GM23248 (cell line): ENCODE measurements at regions not wholly inside any gene's neighbourhood (a gene's known extent, or its start where the extent isn't known, plus 50 kb on each side); places are given as distances from the start of the nearest gene placed in this dataset.

Experiments
- EZH2 ChIP-seq: fragments of 200-600 bp; sonication (generic); IDR thresholded peaks from 2 replicates; pipeline ENCODE4 v1.6.1; 2018; ENCODE audit warnings: antibody characterized with exemption, mild to moderate bottlenecking; ENCODE audit not compliant: insufficient read depth, poor library complexity, severe bottlenecking
- EZH2phosphoT487 ChIP-seq: fragments of 200-600 bp; sonication (generic); IDR thresholded peaks from 2 replicates; pipeline ENCODE4 v1.6.1; 2018; ENCODE audit warnings: antibody characterized with exemption, moderate library complexity, mild to moderate bottlenecking, low read depth; ENCODE audit not compliant: insufficient read depth

DNA sequence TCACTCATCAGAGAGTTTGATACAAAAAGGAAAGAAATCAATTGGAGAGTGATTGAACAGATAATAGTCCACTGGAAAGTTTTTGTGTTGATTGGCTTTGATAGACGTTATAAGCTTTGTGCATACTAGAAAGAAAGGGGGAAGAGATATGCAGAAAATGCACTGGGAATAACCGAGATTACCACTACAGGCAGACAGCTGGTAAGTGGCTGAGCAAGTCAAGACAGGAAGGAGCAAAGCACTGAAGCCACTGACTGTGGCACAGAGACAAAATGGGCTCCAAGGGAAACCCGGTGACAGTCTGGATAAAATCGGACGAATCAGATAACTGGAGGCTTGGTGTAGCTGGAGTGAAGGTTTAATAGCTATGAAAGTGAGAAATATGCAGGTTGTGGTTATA lies 209.0 kb downstream of the SIM1 start:
- TF ChIP-seq EZH2, result no peak
- no peak for TF ChIP-seq EZH2phosphoT487
